ENCODE measurements at regions not wholly inside any gene's neighbourhood (a gene's known extent, or its start where the extent isn't known, plus 50 kb on each side); places are given as distances from the start of the nearest gene placed in this dataset.

GRCh38 chr6:33865478-33866077, 61.8 kb upstream of the MLN start:
- no peak for TF ChIP-seq CTCF (IDR thresholded peaks at IDR 0.05)
- no peak for TF ChIP-seq POLR2A (IDR thresholded peaks at IDR 0.05)
